NCI-H748 (cell line): ENCODE measurements at regions not wholly inside any gene's neighbourhood (a gene's known extent, or its start where the extent isn't known, plus 50 kb on each side); places are given as distances from the start of the nearest gene placed in this dataset.
"Not testable (repeated sequence)": the region's sequence is repeated elsewhere in the genome, so short reads cannot be mapped to it uniquely, and the experiment has no call there.

ENCODE experiments used
- DNase-seq: peaks from one replicate; lab custom pipeline; 2025; ENCODE audit not compliant: unreplicated experiment; lab: John Stamatoyannopoulos, UW

GRCh38 chr7:145478541-145478940 is 638.1 kb upstream of the CNTNAP2 start:
- no peak for DNase-seq

DNA sequence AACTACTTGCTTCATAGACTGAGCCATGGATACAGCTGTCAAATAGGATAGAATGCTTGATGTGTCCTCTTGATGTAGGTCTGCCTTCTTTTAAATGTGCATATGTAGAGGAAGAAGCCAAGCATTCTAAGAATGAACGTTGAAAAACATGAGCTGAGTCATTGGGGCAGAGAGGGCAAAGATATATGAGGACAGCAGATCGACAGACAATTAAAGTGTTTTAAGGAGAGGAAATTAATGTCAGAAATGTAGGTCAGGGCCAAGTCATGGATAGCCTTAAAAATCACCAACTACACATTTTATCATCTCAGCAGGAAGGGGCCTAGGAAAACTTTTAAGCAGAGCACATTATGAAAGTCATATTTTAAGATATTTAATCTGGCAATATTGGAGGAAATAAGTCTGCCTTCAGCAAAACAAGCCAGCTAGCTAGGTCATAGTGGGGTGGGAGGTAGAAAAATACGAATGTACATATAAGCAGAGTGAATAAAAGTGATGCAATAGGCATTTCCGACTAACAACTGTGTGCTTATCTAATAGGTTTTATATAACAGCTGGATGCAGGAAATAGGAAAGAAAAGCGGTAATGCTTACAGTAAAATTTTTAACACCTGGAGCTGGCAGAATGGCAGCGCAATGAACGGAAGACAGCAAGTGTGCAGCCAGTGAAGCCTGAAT is 638.3 kb upstream of the TPK1 start:
- DNase-seq, result no peak

GRCh38 chr7:145471883-145472282 is 636.0 kb upstream of the TPK1 start:
- no peak for DNase-seq

DNA sequence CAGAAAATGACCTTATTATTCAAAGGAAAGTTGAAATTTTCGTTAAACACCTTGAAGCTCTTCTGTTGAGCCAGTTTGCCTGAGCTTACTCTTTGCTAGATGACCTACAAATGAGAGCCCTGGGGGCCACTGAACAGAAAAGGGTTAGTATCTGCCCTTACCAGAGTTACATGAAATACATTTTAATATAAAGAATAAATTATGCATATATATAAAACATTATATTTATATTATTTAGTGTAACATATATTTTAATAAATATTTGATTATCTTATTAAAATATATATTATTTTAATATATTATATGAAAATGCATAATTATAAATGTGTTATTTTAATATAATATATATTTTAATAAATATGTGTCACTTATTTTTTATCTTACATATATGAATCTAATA is 628.4 kb upstream of the TPK1 start:
- DNase-seq, result no peak

DNA sequence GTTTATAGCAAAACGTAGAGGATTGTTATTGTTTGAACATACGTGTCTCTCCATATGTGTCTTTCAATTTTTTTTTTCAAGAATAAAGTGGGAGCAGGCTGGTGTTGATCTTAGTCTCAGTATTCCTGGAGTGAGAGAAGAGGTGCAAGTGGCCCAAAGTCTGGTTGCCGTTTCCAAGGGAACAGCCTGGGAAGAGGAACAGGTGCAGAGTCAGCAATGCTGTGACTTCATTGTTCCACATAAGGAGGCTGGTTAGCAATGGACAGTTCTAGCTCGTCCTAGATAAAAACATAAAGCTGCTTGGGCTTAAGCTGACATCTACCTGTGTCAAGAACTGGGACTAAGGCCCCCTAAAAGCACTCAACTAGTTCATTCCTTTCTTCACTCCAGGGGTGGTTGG is 626.6 kb upstream of the TPK1 start:
- peak; percentile 5 for DNase-seq

DNA sequence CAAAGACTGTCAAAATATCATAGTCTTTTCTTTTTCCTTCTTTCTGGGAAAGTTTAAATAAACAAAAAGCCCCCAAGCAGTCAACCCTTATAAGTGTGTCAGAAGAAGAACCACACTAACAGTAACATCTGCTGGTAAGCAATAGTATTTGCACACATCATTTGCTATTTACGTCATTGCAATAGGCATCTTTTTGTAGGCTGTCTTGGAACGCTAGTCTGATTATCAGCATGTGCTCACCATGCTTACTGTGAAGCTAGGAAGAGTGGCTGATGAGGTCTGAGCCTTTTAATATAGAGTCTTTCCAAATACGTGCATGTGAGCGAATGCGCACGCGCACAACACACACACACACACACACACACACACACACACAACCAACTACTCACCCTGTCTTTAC is 599.0 kb upstream of the TPK1 start:
- DNase-seq, result no peak

GRCh38 chr7:145431834-145432233 is 596.0 kb upstream of the TPK1 start:
- no peak for DNase-seq

DNA sequence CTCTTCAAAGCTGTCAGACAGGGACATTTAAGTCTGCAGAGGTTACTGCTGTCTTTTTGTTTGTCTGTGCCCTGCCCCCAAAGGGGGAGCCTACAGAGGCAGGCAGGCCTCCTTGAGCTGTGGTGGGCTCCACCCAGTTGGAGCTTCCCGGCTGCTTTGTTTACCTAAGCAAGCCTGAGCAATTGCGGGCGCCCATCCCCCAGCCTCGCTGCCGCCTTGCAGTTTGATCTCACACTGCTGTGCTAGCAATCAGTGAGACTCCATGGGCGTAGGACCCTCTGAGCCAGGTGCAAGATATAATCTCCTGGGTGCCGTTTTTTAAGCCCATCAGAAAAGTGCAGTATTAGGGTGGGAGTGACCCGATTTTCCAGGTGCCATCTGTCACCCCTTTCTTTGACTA is 582.6 kb upstream of the TPK1 start:
- DNase-seq, result not testable (repeated sequence)

DNA sequence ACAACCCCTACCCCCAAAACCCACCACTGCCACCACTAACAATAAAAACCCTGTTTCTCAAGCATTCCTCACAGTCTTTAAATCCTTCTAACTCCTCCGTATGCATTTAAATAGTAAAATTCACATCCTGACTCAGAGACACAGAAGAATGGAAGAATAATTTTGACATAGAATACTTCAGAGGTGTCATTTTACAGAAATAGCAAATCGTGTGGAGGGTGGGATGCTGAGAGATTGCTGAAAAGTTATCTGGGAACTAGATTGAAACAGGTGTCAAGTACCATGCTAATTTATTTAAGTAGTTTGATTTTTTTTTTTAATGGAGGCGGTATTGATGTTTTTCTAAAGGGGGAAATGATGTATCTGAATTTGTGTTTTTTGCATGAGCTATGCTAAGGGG is 575.2 kb upstream of the TPK1 start:
- DNase-seq, result no peak

- no peak for DNase-seq
Measured at GRCh38 chr7:145398758-145399157, 562.9 kb upstream of the TPK1 start.

GRCh38 chr7:145394126-145394525 is 558.3 kb upstream of the TPK1 start:
- no peak for DNase-seq

GRCh38 chr7:145382762-145383161 is 546.9 kb upstream of the TPK1 start:
- DNase-seq, result no peak

DNA sequence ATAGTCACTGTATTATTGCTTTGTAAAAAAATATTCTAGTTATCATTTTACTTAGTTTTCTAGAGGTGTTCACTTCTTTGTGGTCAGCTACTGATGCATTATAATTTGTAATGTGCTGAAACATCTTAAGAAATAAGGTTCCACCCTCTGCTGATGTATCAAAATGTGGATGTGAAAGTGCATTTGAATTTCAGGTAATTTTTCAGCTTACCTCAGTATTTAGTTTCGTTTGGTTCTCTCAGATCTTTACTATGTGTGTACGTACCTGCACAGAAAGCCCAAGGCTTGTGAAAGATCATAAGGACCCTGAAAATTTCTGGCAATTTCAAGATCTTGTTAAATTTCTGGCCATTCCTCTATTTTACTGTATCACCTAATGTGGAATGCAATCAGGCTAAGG is 542.3 kb upstream of the TPK1 start:
- no peak for DNase-seq

DNA sequence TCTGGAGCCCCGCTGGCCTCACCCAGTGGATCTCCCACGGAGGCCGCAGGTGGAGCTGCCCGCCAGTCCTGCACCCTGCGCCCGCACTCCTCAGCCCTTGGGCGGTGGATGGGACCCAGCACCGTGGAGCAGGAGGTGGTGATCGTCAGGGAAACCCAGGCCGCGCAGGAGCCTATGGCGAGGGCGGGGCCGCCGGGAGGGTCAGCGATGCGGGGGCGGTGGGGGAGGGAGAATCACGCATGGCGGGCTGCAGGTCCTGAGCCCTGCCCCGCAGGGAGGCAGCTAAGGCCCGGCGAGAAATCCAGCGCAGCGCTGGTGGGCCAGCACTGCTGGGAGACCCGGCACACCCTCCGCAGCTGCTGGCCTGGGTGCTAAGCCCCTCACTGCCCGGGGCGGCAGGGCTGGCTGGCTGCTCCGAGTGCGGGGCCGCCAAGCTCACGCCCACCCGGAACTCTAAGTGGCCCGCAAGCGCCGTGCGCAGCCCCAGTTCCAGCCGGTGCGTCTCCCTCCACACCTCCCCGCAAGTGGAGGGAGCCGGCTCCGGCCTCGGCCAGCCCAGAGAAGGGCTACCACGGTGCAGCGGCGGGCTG is 524.8 kb upstream of the TPK1 start:
- DNase-seq, result no peak

GRCh38 chr7:145350334-145350733 is 514.5 kb upstream of the TPK1 start:
- no peak for DNase-seq

- not testable (repeated sequence) for DNase-seq
Measured at GRCh38 chr7:145349452-145349851, 513.6 kb upstream of the TPK1 start.

DNA sequence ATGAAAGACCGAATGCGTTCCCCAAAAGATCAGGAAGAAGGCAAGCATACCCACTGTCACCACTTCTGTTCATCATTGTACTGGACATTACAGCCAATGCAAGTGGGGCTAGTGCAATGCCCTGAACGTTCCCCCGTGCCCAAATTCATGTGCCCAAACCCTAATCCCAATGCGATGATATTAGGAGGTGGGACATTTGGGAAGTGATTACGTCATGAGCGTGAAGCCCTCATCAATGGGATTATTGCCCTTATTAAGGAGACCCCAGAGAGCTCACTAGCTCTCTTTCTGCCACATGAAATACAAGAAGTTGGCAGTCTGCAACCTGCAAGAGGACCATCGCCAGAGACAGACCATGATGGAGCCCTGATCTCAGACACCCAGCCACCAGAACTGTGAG is 511.4 kb upstream of the TPK1 start:
- no peak for DNase-seq

GRCh38 chr7:145339319-145339718 is 503.5 kb upstream of the TPK1 start:
- peak; percentile 15 for DNase-seq

GRCh38 chr7:145331522-145331921 is 495.7 kb upstream of the TPK1 start:
- no peak for DNase-seq

- no peak for DNase-seq
Measured at GRCh38 chr7:145331076-145331475, 495.2 kb upstream of the TPK1 start.

DNA sequence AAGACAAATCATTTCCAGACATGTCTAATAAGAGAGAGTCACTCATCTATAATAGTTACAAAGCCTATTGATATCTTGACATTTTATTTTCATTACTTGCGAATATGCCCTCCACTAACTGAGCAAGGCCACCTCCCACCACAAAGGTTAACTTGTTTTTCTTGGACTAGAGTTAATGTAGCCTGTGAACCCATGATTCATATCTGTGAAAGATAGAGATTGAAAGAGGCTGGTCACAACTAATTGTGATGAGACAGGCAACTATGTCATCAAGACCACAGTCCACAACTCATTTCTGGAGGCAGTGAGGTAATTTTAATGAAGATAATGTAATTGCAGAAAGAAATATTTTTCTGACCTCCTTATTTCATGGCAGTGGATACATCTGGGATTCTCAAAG is 491.8 kb upstream of the TPK1 start:
- no peak for DNase-seq

GRCh38 chr7:145324081-145324480 is 488.2 kb upstream of the TPK1 start:
- DNase-seq, result no peak

GRCh38 chr7:145313551-145313950 is 477.7 kb upstream of the TPK1 start:
- no peak for DNase-seq
